Pancreas (tissue), 10 donors: ENCODE measurements at regions not wholly inside any gene's neighbourhood (a gene's known extent, or its start where the extent isn't known, plus 50 kb on each side); places are given as distances from the start of the nearest gene placed in this dataset.
"Not testable (repeated sequence)": the region's sequence is repeated elsewhere in the genome, so short reads cannot be mapped to it uniquely, and the experiment has no call there.

Experiments
- ATAC-seq, 4 donors: fragments of 200-7000 bp; cut with Tn5 transposase; one replicate each; pipeline versions ENCODE4 v1.8.0 to v1.9.1; 2020; ENCODE audit warnings: mild to moderate bottlenecking in 4 of 4, moderate library complexity in 4 of 4
- DNase-seq, 6 donors: peaks; one replicate each; pipeline ENCODE4 v3.0.0-alpha.2; 2020
- FAIRE-seq: peaks from 2 replicates; lab custom pipeline; 2012; peaks lifted over from hg19 to GRCh38; lab: Jason Lieb, UNC
- H3K27ac ChIP-seq, 4 donors: fragments of 200-600 bp; sonication (generic); 1 replicate in 3 of 4; 2 replicates in 1 of 4; pipeline versions ENCODE4 v1.5.0 to v1.8.0; 2020
- H3K27me3 ChIP-seq, 4 donors: fragments of 200-600 bp; one replicate each; pipeline ENCODE4 v1.8.0; 2021
- H3K36me3 ChIP-seq, 3 donors: fragments of 200-600 bp; sonication (generic) in 1 of 3; one replicate each; pipeline versions ENCODE4 v1.5.0 to v1.8.0; 2020 to 2021
- H3K4me1 ChIP-seq, 3 donors: fragments of 200-600 bp; one replicate each; pipeline ENCODE4 v1.8.0; 2021
- H3K4me3 ChIP-seq, 4 donors: fragments of 200-600 bp; sonication (generic) in 2 of 4; one replicate each; pipeline versions ENCODE4 v1.5.0 to v1.8.0; 2020 to 2021
- H3K9me3 ChIP-seq, 4 donors: fragments of 200-600 bp; one replicate each; pipeline ENCODE4 v1.8.0; 2021
- CTCF ChIP-seq, 4 donors: fragments of 200-600 bp; sonication (generic) in 3 of 4; IDR thresholded peaks; one replicate each; pipeline versions ENCODE4 v1.5.0 to v1.8.0; 2021; ENCODE audit warnings: antibody characterized with exemption in 4 of 4
- WGBS, 2 donors: extraction: QIAGEN DNeasy Blood & Tissue Kit; methylation state at CpG; one replicate each; pipeline ENCODE4 v1.1.7; 2013; 5-methylcytosine and 5-hydroxymethylcytosine counted together
- intact Hi-C, 3 donors: fragments of 100-400 bp; cut with DNase I; formaldehyde crosslinking; loops; one replicate each; pipeline versions ENCODE4 v1.11.1 to v1.14.2; 2022
- donor health status: healthy with polysubstance abuse.
- donor health status: DM: no; HTN: no; CAD: no; lungs with moderate emphysema.
- donor health status: DM: no; HTN: no; CAD: no.
- donor health status: control.
- donor health status: control.
- donor health status: Bipolar disorder and iron deficiency.
- donor health status: DM: yes; HTN: yes; CAD: no.
- donor health status: DM: no; HTN: no; CAD: no.
- donor health status: DM: no; HTN: no; CAD: no.
- donor health status: DM: yes; HTN: yes; CAD: no.

GRCh38 chr2:107553539-107553938, 273.2 kb upstream of the RGPD4 start:
- no peak for TF ChIP-seq CTCF (IDR thresholded peaks at IDR 0.05)
- Histone ChIP-seq H3K4me3 (no peak overlapping the region), H3K36me3 (no peaks in the 10 kb centered on the region), H3K27me3 (no peaks in the 10 kb centered on the region), H3K4me1 (no peaks in the 10 kb centered on the region), H3K9me3 (no peaks in the 10 kb centered on the region), H3K27ac (no peak overlapping the region)
- ATAC-seq (no peak), DNase-seq (no peak), FAIRE-seq (no peak)
- intact Hi-C loops: no loop called here
- 47 to 53% methylated on average over 5 of the region's 5 CpGs for WGBS, 2 donors

- intact Hi-C loops: no loop called here
- no peaks in the 10 kb centered on the region for H3K4me1 ChIP-seq
- H3K27me3 ChIP-seq: no peaks in the 10 kb centered on the region
- TF ChIP-seq CTCF (IDR thresholded peaks at IDR 0.05): no peak
- no peak for ATAC-seq
- 18 to 21% methylated on average over 5 of the region's 5 CpGs for WGBS, 2 donors
- H3K36me3 ChIP-seq: no peaks in the 10 kb centered on the region
- no peak overlapping the region for H3K27ac ChIP-seq
- FAIRE-seq: no peak
- no peak overlapping the region for H3K4me3 ChIP-seq
- no peak for DNase-seq
- H3K9me3 ChIP-seq: no peaks in the 10 kb centered on the region
Observed at GRCh38 chr2:107556038-107556627, 270.6 kb upstream of the RGPD4 start.

- no peaks in the 10 kb centered on the region for H3K4me1 ChIP-seq
- TF ChIP-seq CTCF (IDR thresholded peaks at IDR 0.05): no peak
- H3K27me3 ChIP-seq: no peaks in the 10 kb centered on the region
- H3K36me3 ChIP-seq: no peaks in the 10 kb centered on the region
- no peak overlapping the region for H3K27ac ChIP-seq
- no peaks in the 10 kb centered on the region for H3K9me3 ChIP-seq
- 81 to 85% methylated on average over 3 of the region's 3 CpGs for WGBS, 2 donors
- no peak overlapping the region for H3K4me3 ChIP-seq
- ATAC-seq (no peak), DNase-seq (no peak), FAIRE-seq (no peak)
- intact Hi-C loops: no loop called here
Observed at GRCh38 chr2:107558295-107558694, 268.4 kb upstream of the RGPD4 start.

GRCh38 chr2:107569496-107569895, 257.2 kb upstream of the RGPD4 start:
- intact Hi-C loops: no loop called here
- Histone ChIP-seq H3K4me1 (no peaks in the 10 kb centered on the region), H3K36me3 (no peaks in the 10 kb centered on the region), H3K4me3 (no peak overlapping the region), H3K27ac (no peak overlapping the region), H3K9me3 (no peaks in the 10 kb centered on the region), H3K27me3 (no peaks in the 10 kb centered on the region)
- no peak for DNase-seq
- no peak for TF ChIP-seq CTCF (IDR thresholded peaks at IDR 0.05)
- FAIRE-seq: no peak
- no peak for ATAC-seq
- WGBS, 2 donors: 68 to 86% methylated on average over 1 of the region's 1 CpG

GRCh38 chr2:107570876-107571275, 255.8 kb upstream of the RGPD4 start:
- Histone ChIP-seq H3K4me3 (no peak overlapping the region), H3K27ac (no peak overlapping the region), H3K36me3 (no peaks in the 10 kb centered on the region), H3K9me3 (no peaks in the 10 kb centered on the region), H3K4me1 (no peaks in the 10 kb centered on the region), H3K27me3 (no peaks in the 10 kb centered on the region)
- ATAC-seq (no peak), FAIRE-seq (no peak), DNase-seq (no peak)
- TF ChIP-seq CTCF (IDR thresholded peaks at IDR 0.05): no peak
- intact Hi-C loops: no loop called here
- 53% methylated on average over 1 of the region's 1 CpG for WGBS, 2 donors

- H3K27me3 ChIP-seq, H3K27ac ChIP-seq, intact Hi-C loops, FAIRE-seq, H3K4me3 ChIP-seq, H3K4me1 ChIP-seq, ATAC-seq, DNase-seq, H3K9me3 ChIP-seq, H3K36me3 ChIP-seq: not testable (repeated sequence)
- 79 to 85% methylated on average over 12 to 13 of the region's 13 CpGs for WGBS, 2 donors
Observed at GRCh38 chr2:107572890-107573289, 253.8 kb upstream of the RGPD4 start.
